GM12878 (cell line): ENCODE measurements at regions not wholly inside any gene's neighbourhood (a gene's known extent, or its start where the extent isn't known, plus 50 kb on each side); places are given as distances from the start of the nearest gene placed in this dataset.

Experiments
- ATAC-seq: fragments of 200-7000 bp; cut with Tn5 transposase; 3 replicates; pipeline ENCODE4 v1.9.1; 2020; ENCODE audit warnings: mild to moderate bottlenecking, moderate library complexity
- BruUV-seq: library from RNA; stranded (reverse); fragments of 400-500 nt; replicated peaks from 2 replicates; lab custom pipeline; 2021; lab: Mats Ljungman, UMichigan
- CTCF ChIA-PET: fragments of 300-600 bp; sonication (Branson Sonifier 250); formaldehyde crosslinking; extraction: SDS; loops from one replicate; lab custom pipeline; 2021; ENCODE audit warnings: inconsistent platforms; lab: Yijun Ruan, JAX
- POLR2A ChIA-PET: fragments of 350-600 bp; formaldehyde crosslinking; extraction: SDS; loops from one replicate; lab custom pipeline; 2021; ENCODE audit warnings: inconsistent platforms; lab: Charles Lee
- RAD21 ChIA-PET: fragments of 300-600 bp; sonication (Branson Sonifier 250); formaldehyde crosslinking; loops from one replicate; lab custom pipeline; 2023; ENCODE audit warnings: antibody characterized with exemption; ENCODE audit not compliant: unreplicated experiment; lab: Charles Lee
- SMC1A ChIA-PET: fragments of 300-600 bp; sonication (Branson Sonifier 250); formaldehyde crosslinking; loops from one replicate; lab custom pipeline; 2023; ENCODE audit not compliant: unreplicated experiment, uncharacterized antibody; lab: Charles Lee
- DNase-seq: peaks from one replicate; pipeline ENCODE4 v3.0.0-alpha.2; 2011; ENCODE audit warnings: low read depth, low spot score
- FAIRE-seq: peaks from 3 replicates; lab custom pipeline; 2011; peaks lifted over from hg19 to GRCh38; lab: Jason Lieb, UNC
- H2AFZ ChIP-seq: 2 replicates; pipeline ENCODE4 v1.6.0; 2011; ENCODE audit warnings: low read depth, low read length, control low read depth; ENCODE audit not compliant: control insufficient read depth
- H3K27ac ChIP-seq: 2 replicates; pipeline ENCODE4 v1.5.1; 2011; ENCODE audit warnings: control low read depth; ENCODE audit not compliant: control insufficient read depth, insufficient read depth
- H3K27me3 ChIP-seq, 2 experiments: replicated peaks in 1 of 2; 2 replicates each; pipeline versions ENCODE4 v1.6.0 to v1.6.1; 2011; ENCODE audit warnings: low read length in 1 of 2; ENCODE audit not compliant: control insufficient read depth in 2 of 2, insufficient read depth in 2 of 2
- H3K36me3 ChIP-seq, 2 experiments: 2 replicates each; pipeline ENCODE4 v1.5.1; 2011; ENCODE audit warnings: low read length in 1 of 2; ENCODE audit not compliant: control insufficient read depth in 2 of 2, insufficient read depth in 2 of 2
- H3K4me1 ChIP-seq: 2 replicates; pipeline ENCODE4 v1.6.1; 2011; ENCODE audit warnings: mild to moderate bottlenecking, low read length, moderate library complexity, mixed read lengths; ENCODE audit not compliant: control insufficient read depth, insufficient read depth
- H3K4me2 ChIP-seq: 2 replicates; pipeline ENCODE4 v1.6.0; 2011; ENCODE audit warnings: control low read depth; ENCODE audit not compliant: control insufficient read depth, insufficient read depth
- H3K4me3 ChIP-seq: fragments of 200-600 bp; sonication (generic); 2 replicates; pipeline ENCODE4 v1.5.1; 2016
- H3K79me2 ChIP-seq: 2 replicates; pipeline ENCODE4 v1.6.0; 2011; ENCODE audit warnings: low read length; ENCODE audit not compliant: control insufficient read depth, insufficient read depth
- H3K9ac ChIP-seq: 2 replicates; pipeline ENCODE4 v1.8.0; 2011; ENCODE audit warnings: low read length, control low read depth, mixed read lengths; ENCODE audit not compliant: control insufficient read depth, insufficient read depth
- H3K9me3 ChIP-seq: replicated peaks from 3 replicates; pipeline ENCODE4 v1.5.1; 2011; ENCODE audit warnings: mild to moderate bottlenecking, low read length; ENCODE audit not compliant: control insufficient read depth, insufficient read depth
- H4K20me1 ChIP-seq: 2 replicates; pipeline ENCODE4 v1.6.0; 2011; ENCODE audit not compliant: control insufficient read depth, insufficient read depth
- BACH1 ChIP-seq: fragments of 450-650 bp; IDR thresholded peaks from 2 replicates; pipeline ENCODE4 v1.6.1; 2017; ENCODE audit warnings: mild to moderate bottlenecking, borderline replicate concordance
- BRCA1 ChIP-seq: IDR thresholded peaks from 2 replicates; pipeline ENCODE4 v1.6.1; 2011; ENCODE audit warnings: low read depth, low read length, improper control_type of control experiment
- CBX3 ChIP-seq: fragments of 200-600 bp; sonication (generic); IDR thresholded peaks from 2 replicates; pipeline ENCODE4 v1.6.1; 2016; ENCODE audit warnings: low read depth, borderline replicate concordance
- CEBPB ChIP-seq, 2 experiments: fragments of 150-350 bp in 1 of 2; IDR thresholded peaks; 2 replicates each; pipeline ENCODE4 v1.6.1; 2012 to 2014; ENCODE audit warnings: low read depth in 2 of 2, low read length in 2 of 2, borderline replicate concordance in 1 of 2, inconsistent platforms in 1 of 2
- E4F1 ChIP-seq: fragments of 450-650 bp; IDR thresholded peaks from 2 replicates; pipeline ENCODE4 v1.6.1; 2018; ENCODE audit warnings: borderline replicate concordance, mild to moderate bottlenecking; ENCODE audit not compliant: partially characterized antibody
- FOS ChIP-seq: IDR thresholded peaks from 3 replicates; pipeline ENCODE4 v1.6.1; 2011; ENCODE audit warnings: borderline replicate concordance; ENCODE audit not compliant: insufficient read length; ENCODE audit errors: extremely low read depth
- HDGF ChIP-seq: fragments of 450-650 bp; IDR thresholded peaks from 2 replicates; pipeline ENCODE4 v1.6.1; 2016; ENCODE audit warnings: antibody characterized with exemption
- IKZF1 ChIP-seq: fragments of 450-650 bp; conservative IDR thresholded peaks from 2 replicates; pipeline ENCODE4 v1.6.1; 2017; ENCODE audit warnings: antibody characterized with exemption, mild to moderate bottlenecking
- KAT2A ChIP-seq: conservative IDR thresholded peaks from 2 replicates; pipeline ENCODE4 v1.6.1; 2011; ENCODE audit warnings: low read depth, low read length; ENCODE audit not compliant: control insufficient read depth
- KDM1A ChIP-seq: fragments of 200-600 bp; sonication (generic); IDR thresholded peaks from 2 replicates; pipeline ENCODE4 v1.6.1; 2016; ENCODE audit warnings: borderline replicate concordance
- NFYB ChIP-seq: IDR thresholded peaks from 2 replicates; pipeline ENCODE4 v1.6.1; 2011; ENCODE audit warnings: low read depth, mild to moderate bottlenecking, low read length, improper control_type of control experiment, moderate library complexity; ENCODE audit not compliant: insufficient read depth
- PAX8 ChIP-seq: fragments of 450-650 bp; IDR thresholded peaks from 2 replicates; pipeline ENCODE4 v1.6.1; 2017; ENCODE audit warnings: mild to moderate bottlenecking, moderate library complexity
- PKNOX1 ChIP-seq: fragments of 450-650 bp; IDR thresholded peaks from 2 replicates; pipeline ENCODE4 v1.6.1; 2016; ENCODE audit warnings: mild to moderate bottlenecking
- RAD51 ChIP-seq: fragments of 450-650 bp; IDR thresholded peaks from 2 replicates; pipeline ENCODE4 v1.6.1; 2016; ENCODE audit warnings: moderate library complexity, mild to moderate bottlenecking, inconsistent platforms
- SMARCA5 ChIP-seq: fragments of 450-650 bp; IDR thresholded peaks from 2 replicates; pipeline ENCODE4 v1.6.1; 2017; ENCODE audit warnings: mild to moderate bottlenecking
- TCF7 ChIP-seq: IDR thresholded peaks from 2 replicates; pipeline ENCODE4 v1.6.1; 2014; ENCODE audit warnings: antibody characterized with exemption, borderline replicate concordance
- YY1 ChIP-seq: IDR thresholded peaks from 2 replicates; pipeline ENCODE4 v1.6.1; 2011; ENCODE audit warnings: low read depth, mild to moderate bottlenecking, low read length
- ZNF274 ChIP-seq: IDR thresholded peaks from one replicate; pipeline ENCODE4 v1.8.0; 2011; ENCODE audit not compliant: insufficient read length, insufficient read depth
- ZNF592 ChIP-seq: fragments of 450-650 bp; IDR thresholded peaks from 2 replicates; pipeline ENCODE4 v1.6.1; 2017; ENCODE audit warnings: mild to moderate bottlenecking, moderate library complexity
- ZNF622 ChIP-seq: fragments of 450-650 bp; IDR thresholded peaks from 2 replicates; pipeline ENCODE4 v1.6.1; 2017; ENCODE audit warnings: mild to moderate bottlenecking, inconsistent platforms
- WGBS: methylation state at CpG from one replicate; pipeline ENCODE4 v1.1.6; 2016; ENCODE audit warnings: low lambda C conversion rate; ENCODE audit not compliant: insufficient replicate concordance, insufficient coverage; ENCODE audit errors: missing lambda C conversion rate; 5-methylcytosine and 5-hydroxymethylcytosine counted together
- in situ Hi-C: fragments of 300-500 bp; cut with MboI; formaldehyde crosslinking; loops from 9 replicates; pipeline ENCODE4 v1.14.3; 2018; ENCODE audit warnings: mixed read lengths
- intact Hi-C: fragments of 100-400 bp; cut with micrococcal nuclease; formaldehyde crosslinking; loops from one replicate; pipeline ENCODE4 v1.14.2; 2022; ENCODE audit not compliant: unreplicated experiment

GRCh38 chr22:34015642-34016041, 95.4 kb upstream of the LARGE1 start:
- Histone ChIP-seq H3K4me1 (no peaks in the 10 kb centered on the region), H3K4me3 (no peak overlapping the region), H3K27ac (no peak overlapping the region), H3K36me3 (no peaks in the 10 kb centered on the region), H2AFZ (no peak overlapping the region), H3K9ac (no peak overlapping the region), H3K27me3 (no peaks in the 10 kb centered on the region), H3K9me3 (no peaks in the 10 kb centered on the region), H3K79me2 (no peaks in the 10 kb centered on the region), H4K20me1 (no peaks in the 10 kb centered on the region), H3K4me2 (no peak overlapping the region)
- FAIRE-seq (no peak), ATAC-seq (no peak), DNase-seq (no peak)
- ChIA-PET POLR2A (no interaction called here), SMC1A (interaction anchor here (1.5 kb wide), 1 partner anchor 12 kb away, joined by 3 read pairs; no protein-coding TSS in a partner anchor), RAD21 (no interaction called here), CTCF (no interaction called here)
- intact Hi-C loops = no loop called here
- TF ChIP-seq ZNF274 (no peak), CEBPB (IDR thresholded peaks at IDR 0.05; ENCODE audit: borderline replicate concordance in 1 of 2, low read depth in 2 of 2, low read length in 2 of 2) (no peak), NFYB (no peak), YY1 (no peak), PAX8 (no peak), KDM1A (no peak), IKZF1 (no peak), E4F1 (no peak), ZNF622 (no peak), TCF7 (no peak), KAT2A (no peak), BRCA1 (no peak), PKNOX1 (no peak), BACH1 (no peak), CBX3 (no peak), SMARCA5 (no peak), HDGF (no peak), ZNF592 (no peak), RAD51 (no peak), FOS (no peak)
- in situ Hi-C loops = no loop called here
- 12% methylated on average over 3 of the region's 3 CpGs for WGBS
- BruUV-seq = no TSS peak
